Thyroid gland (tissue), 4 donors: ENCODE measurements at regions not wholly inside any gene's neighbourhood (a gene's known extent, or its start where the extent isn't known, plus 50 kb on each side); places are given as distances from the start of the nearest gene placed in this dataset.

Source experiments
- DNase-seq, 2 donors: peaks; one replicate each; pipeline ENCODE4 v3.0.0-alpha.2; 2019
- H3K27ac ChIP-seq, 3 donors: fragments of 200-600 bp; sonication (generic); 1 replicate in 2 of 3; 2 replicates in 1 of 3; pipeline ENCODE4 v1.5.1; 2016 to 2019; ENCODE audit warnings: mild to moderate bottlenecking in 1 of 3, moderate library complexity in 1 of 3
- H3K27me3 ChIP-seq: fragments of 200-600 bp; sonication (generic); one replicate; pipeline ENCODE4 v1.5.1; 2019
- H3K36me3 ChIP-seq, 2 donors: fragments of 200-600 bp; sonication (generic); one replicate each; pipeline ENCODE4 v1.5.1; 2016 to 2019
- H3K4me1 ChIP-seq, 2 donors: fragments of 200-600 bp; sonication (generic); one replicate each; pipeline ENCODE4 v1.5.1; 2017 to 2019
- H3K4me3 ChIP-seq, 3 donors: fragments of 200-600 bp; sonication (generic); replicated peaks in 1 of 3; 1 replicate in 2 of 3; 2 replicates in 1 of 3; pipeline ENCODE4 v1.5.1; 2016; ENCODE audit warnings: mild to moderate bottlenecking in 1 of 3
- H3K9me3 ChIP-seq: fragments of 200-600 bp; sonication (generic); one replicate; pipeline ENCODE4 v1.5.1; 2017
- POLR2A ChIP-seq, 2 donors: fragments of 450-650 bp; IDR thresholded peaks; one replicate each; pipeline ENCODE4 v1.6.1; 2017; ENCODE audit warnings: antibody characterized with exemption in 2 of 2, mild to moderate bottlenecking in 2 of 2, moderate library complexity in 1 of 2
- WGBS, 2 donors: methylation state at CpG; one replicate each; pipeline ENCODE4 v1.1.5; 2017; 5-methylcytosine and 5-hydroxymethylcytosine counted together
- intact Hi-C: fragments of 100-400 bp; cut with DNase I; formaldehyde crosslinking; loops from one replicate; pipeline ENCODE4 v1.15.1; 2023
- TF ChIP-seq, protein P1 (sequence below), 6 experiments: fragments of 200-600 bp in 3 of 6; fragments of 450-650 bp in 3 of 6; sonication (generic) in 3 of 6; IDR thresholded peaks; one replicate each; pipeline ENCODE4 v1.5.1; 2016 to 2019; ENCODE audit warnings: antibody characterized with exemption in 6 of 6, mild to moderate bottlenecking in 2 of 6, inconsistent platforms in 1 of 6, moderate library complexity in 1 of 6

DNA sequence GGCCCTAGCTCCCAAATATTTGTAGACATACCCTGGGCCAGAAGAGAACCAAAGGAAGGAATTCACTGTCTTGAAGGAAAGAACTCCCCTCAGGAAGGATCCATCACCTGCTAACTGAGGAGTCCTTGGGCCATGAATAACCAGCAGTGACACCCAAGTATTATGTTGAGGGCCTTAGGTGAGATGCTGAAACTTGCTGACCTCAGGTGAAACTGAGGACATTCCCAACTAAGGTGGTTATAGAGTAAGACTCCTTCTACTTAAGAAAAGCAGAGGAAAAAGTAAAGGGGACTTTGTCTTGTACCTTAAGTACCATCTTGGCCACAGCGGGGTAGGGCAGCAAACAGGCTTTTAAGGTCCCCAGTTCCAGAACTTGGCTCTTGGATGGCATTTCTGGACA lies 491.7 kb downstream of the C6orf118 start:
- TF ChIP-seq, protein P1, sequence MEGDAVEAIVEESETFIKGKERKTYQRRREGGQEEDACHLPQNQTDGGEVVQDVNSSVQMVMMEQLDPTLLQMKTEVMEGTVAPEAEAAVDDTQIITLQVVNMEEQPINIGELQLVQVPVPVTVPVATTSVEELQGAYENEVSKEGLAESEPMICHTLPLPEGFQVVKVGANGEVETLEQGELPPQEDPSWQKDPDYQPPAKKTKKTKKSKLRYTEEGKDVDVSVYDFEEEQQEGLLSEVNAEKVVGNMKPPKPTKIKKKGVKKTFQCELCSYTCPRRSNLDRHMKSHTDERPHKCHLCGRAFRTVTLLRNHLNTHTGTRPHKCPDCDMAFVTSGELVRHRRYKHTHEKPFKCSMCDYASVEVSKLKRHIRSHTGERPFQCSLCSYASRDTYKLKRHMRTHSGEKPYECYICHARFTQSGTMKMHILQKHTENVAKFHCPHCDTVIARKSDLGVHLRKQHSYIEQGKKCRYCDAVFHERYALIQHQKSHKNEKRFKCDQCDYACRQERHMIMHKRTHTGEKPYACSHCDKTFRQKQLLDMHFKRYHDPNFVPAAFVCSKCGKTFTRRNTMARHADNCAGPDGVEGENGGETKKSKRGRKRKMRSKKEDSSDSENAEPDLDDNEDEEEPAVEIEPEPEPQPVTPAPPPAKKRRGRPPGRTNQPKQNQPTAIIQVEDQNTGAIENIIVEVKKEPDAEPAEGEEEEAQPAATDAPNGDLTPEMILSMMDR (IDR thresholded peaks at IDR 0.05) = no peak
- TF ChIP-seq POLR2A (IDR thresholded peaks at IDR 0.05) = no peak
- no peaks in the 10 kb centered on the region for H3K9me3 ChIP-seq
- intact Hi-C loops = no loop called here
- DNase-seq = no peak
- no peaks in the 10 kb centered on the region for H3K27me3 ChIP-seq
- H3K36me3 ChIP-seq = no peaks in the 10 kb centered on the region
- 69 to 94% methylated on average over 1 of the region's 1 CpG for WGBS, 2 donors
- H3K4me1 ChIP-seq = no peaks in the 10 kb centered on the region
- no peak overlapping the region for H3K27ac ChIP-seq
- H3K4me3 ChIP-seq = no peak overlapping the region

DNA sequence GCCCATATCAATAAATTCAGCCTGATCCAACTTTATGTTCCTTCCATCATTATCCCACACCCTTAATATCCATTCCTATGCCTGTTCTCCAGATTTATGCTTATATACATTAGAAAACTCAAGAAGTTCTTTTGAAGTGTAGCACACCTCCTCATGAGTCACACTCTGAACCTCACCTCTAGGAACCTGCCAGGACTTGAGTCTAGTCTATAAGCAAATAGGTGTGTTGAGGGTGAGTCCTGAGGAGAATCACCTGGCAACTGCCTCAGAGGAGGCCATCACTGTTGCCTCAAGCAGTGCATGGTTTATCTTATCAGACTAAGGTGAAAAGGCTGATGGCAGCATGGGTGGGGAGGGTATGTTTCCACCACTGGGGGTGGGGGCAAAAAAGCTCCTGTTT lies 496.7 kb downstream of the C6orf118 start:
- no peaks in the 10 kb centered on the region for H3K4me1 ChIP-seq
- no peak overlapping the region for H3K27ac ChIP-seq
- no peak overlapping the region for H3K4me3 ChIP-seq
- H3K36me3 ChIP-seq = no peaks in the 10 kb centered on the region
- no peak for TF ChIP-seq POLR2A (IDR thresholded peaks at IDR 0.05)
- DNase-seq = no peak
- H3K9me3 ChIP-seq = no peaks in the 10 kb centered on the region
- intact Hi-C loops = no loop called here
- H3K27me3 ChIP-seq = no peaks in the 10 kb centered on the region

DNA sequence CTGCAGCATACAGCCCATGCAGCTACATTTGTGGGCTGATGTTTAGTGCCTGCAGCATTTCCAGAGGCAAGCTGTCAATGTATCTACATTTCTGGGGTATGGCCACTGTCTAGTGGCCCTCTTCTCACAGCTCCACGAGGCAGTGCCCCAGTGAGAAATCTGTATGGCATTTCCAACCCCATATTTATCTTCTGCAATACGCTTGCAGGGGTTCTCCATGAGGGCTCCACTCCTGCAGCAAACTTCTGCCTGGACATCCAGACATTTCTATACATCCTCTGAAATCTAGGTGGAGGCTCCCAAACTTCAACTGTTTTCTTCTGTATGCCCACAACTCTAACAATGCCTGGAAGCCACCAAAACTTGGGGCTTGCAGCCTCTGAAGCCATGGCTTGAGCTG lies 502.3 kb downstream of the C6orf118 start:
- no peaks in the 10 kb centered on the region for H3K36me3 ChIP-seq
- H3K4me1 ChIP-seq = no peaks in the 10 kb centered on the region
- no peak overlapping the region for H3K27ac ChIP-seq
- H3K27me3 ChIP-seq = no peaks in the 10 kb centered on the region
- intact Hi-C loops = no loop called here
- H3K9me3 ChIP-seq = no peaks in the 10 kb centered on the region
- no peak overlapping the region for H3K4me3 ChIP-seq
- 52 to 65% methylated on average over 2 of the region's 2 CpGs for WGBS, 2 donors
- no peak for DNase-seq
- TF ChIP-seq POLR2A (IDR thresholded peaks at IDR 0.05) = no peak
- TF ChIP-seq, protein P1 (IDR thresholded peaks at IDR 0.05) = no peak

DNA sequence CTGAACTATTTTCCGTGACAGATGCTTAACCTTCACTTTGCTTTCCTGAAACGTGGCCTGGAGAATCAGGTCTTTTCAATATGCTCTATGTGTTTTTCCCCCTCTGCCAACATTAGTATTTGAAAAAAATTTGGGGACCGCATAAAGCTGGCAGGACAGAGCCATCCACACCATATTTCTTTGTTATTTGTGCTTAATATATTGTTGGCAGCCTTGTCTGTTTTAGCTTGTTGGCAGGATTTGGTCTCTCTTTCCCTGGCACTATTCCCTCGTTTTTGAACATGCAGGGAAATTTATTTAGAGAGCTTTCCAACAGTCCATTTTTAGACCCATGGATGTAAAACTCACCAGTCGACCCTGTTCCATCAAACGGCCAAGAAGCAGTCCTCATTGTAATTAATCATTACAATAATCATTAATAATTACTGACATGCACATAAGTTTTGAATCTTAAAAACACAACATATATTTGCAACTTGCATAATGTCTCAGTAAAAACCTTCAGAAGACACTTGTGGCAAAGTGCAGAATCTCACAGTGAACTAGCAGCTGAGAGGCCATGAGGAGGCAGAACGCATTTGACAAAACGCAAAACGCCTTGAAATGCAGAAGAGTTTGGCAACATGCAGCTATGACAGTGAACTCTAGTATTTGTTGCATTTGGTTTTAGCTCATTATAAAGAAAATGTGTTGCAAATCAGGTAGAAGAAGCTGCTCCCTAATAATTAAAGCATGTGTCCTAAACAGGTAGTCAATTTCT lies 514.2 kb downstream of the C6orf118 start:
- DNase-seq = no peak
- Histone ChIP-seq H3K36me3 (no peaks in the 10 kb centered on the region), H3K27ac (no peak overlapping the region), H3K27me3 (no peaks in the 10 kb centered on the region), H3K9me3 (no peaks in the 10 kb centered on the region), H3K4me1 (no peaks in the 10 kb centered on the region), H3K4me3 (no peak overlapping the region)
- intact Hi-C loops = no loop called here
- TF ChIP-seq, protein P1 (IDR thresholded peaks at IDR 0.05) = no peak
- 62 to 74% methylated on average over 9 of the region's 9 CpGs for WGBS, 2 donors

DNA sequence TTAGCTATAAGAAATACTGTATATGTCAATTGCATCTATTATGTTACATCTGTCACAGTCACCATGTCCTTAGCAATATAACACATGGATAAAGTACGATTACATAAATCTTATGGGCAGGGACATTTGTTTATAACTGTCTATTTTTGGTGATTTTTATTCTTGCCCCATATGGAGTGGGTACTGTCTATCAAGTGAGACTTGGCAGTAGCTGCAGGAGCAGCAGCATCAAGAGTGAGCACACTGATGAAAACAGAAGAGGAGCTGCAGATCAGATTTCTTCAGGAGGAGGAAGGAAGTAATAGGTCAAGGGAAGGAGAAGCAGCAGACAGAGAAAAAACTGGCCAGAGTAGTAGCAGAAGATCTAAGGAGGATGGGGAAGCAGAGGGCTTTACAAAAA lies 516.7 kb downstream of the C6orf118 start:
- no peaks in the 10 kb centered on the region for H3K4me1 ChIP-seq
- DNase-seq = no peak
- H3K36me3 ChIP-seq = no peaks in the 10 kb centered on the region
- no peak overlapping the region for H3K27ac ChIP-seq
- H3K27me3 ChIP-seq = no peaks in the 10 kb centered on the region
- intact Hi-C loops = no loop called here
- H3K9me3 ChIP-seq = no peaks in the 10 kb centered on the region
- no peak overlapping the region for H3K4me3 ChIP-seq
- WGBS, 2 donors = 73 to 74% methylated on average over 1 of the region's 1 CpG
- TF ChIP-seq, protein P1 (IDR thresholded peaks at IDR 0.05) = no peak
- no peak for TF ChIP-seq POLR2A (IDR thresholded peaks at IDR 0.05)
